ENCODE measurements at regions not wholly inside any gene's neighbourhood (a gene's known extent, or its start where the extent isn't known, plus 50 kb on each side); places are given as distances from the start of the nearest gene placed in this dataset.
A peak's percentile ranks its signal among the peaks of the same experiment; 100 is the strongest.

GRCh38 chr3:95511828-95512227 is 1302.6 kb upstream of the EPHA6 start:
- no peak for DNase-seq
- TF ChIP-seq POLR2A (IDR thresholded peaks at IDR 0.05) (no peak), CTCF (IDR thresholded peaks at IDR 0.05) (no peak)
- ATAC-seq, result no peak

GRCh38 chr3:95514260-95514659 is 1300.1 kb upstream of the EPHA6 start:
- Histone ChIP-seq H3K27me3 (no peaks in the 10 kb centered on the region), H3K9me3 (no peaks in the 10 kb centered on the region), H3K36me3 (replicated peaks in 1 of 2; ENCODE audit: insufficient read depth in 1 of 2, low read depth in 2 of 2) (no peaks in the 10 kb centered on the region), H3K27ac (no peak overlapping the region), H3K4me3 (no peak overlapping the region), H3K4me1 (no peaks in the 10 kb centered on the region)
- 76 to 81% methylated on average over 2 of the region's 2 CpGs for WGBS, 2 donors
- intact Hi-C loops (cut with DNase I), result no loop called here
- no peak for DNase-seq
- no peak for ATAC-seq
- TF ChIP-seq POLR2A (IDR thresholded peaks at IDR 0.05), result no peak
- TF ChIP-seq CTCF (IDR thresholded peaks at IDR 0.05), result no peak

More at GRCh38 chr3:95511828-95512227, 1302.6 kb upstream of the EPHA6 start:
- Histone ChIP-seq H3K4me3 (no peak overlapping the region), H3K27me3 (no peaks in the 10 kb centered on the region), H3K27ac (no peak overlapping the region), H3K4me1 (no peaks in the 10 kb centered on the region), H3K36me3 (replicated peaks in 1 of 2; ENCODE audit: insufficient read depth in 1 of 2, low read depth in 2 of 2) (no peaks in the 10 kb centered on the region), H3K9me3 (no peaks in the 10 kb centered on the region)
- 79 to 82% methylated on average over 1 of the region's 1 CpG for WGBS, 2 donors
- intact Hi-C loops (cut with DNase I), result no loop called here

GRCh38 chr3:95521396-95521795 is 1293.0 kb upstream of the EPHA6 start:
- whole genome bisulfite sequencing, 2 donors, result 31 to 40% methylated on average over 2 of the region's 2 CpGs
- Histone ChIP-seq H3K4me1 (no peaks in the 10 kb centered on the region), H3K27ac (no peak overlapping the region), H3K9me3 (no peaks in the 10 kb centered on the region), H3K4me3 (no peak overlapping the region), H3K27me3 (no peaks in the 10 kb centered on the region), H3K36me3 (replicated peaks in 1 of 2; ENCODE audit: insufficient read depth in 1 of 2, low read depth in 2 of 2) (no peaks in the 10 kb centered on the region)
- no peak for DNase-seq
- TF ChIP-seq CTCF (IDR thresholded peaks at IDR 0.05) (peak in 5 of 7 experiments; percentile 23 to 34 (median 28)), POLR2A (IDR thresholded peaks at IDR 0.05) (no peak)
- no peak for ATAC-seq
- intact Hi-C loops (cut with DNase I), result no loop called here

- no peaks in the 10 kb centered on the region for H3K36me3 ChIP-seq (replicated peaks in 1 of 2; ENCODE audit: insufficient read depth in 1 of 2, low read depth in 2 of 2)
- TF ChIP-seq POLR2A (IDR thresholded peaks at IDR 0.05) (no peak), CTCF (IDR thresholded peaks at IDR 0.05) (no peak)
- ATAC-seq, result no peak
- no peaks in the 10 kb centered on the region for H3K9me3 ChIP-seq
- 88 to 91% methylated on average over 2 of the region's 2 CpGs for WGBS, 2 donors
- no peak overlapping the region for H3K4me3 ChIP-seq
- intact Hi-C loops (cut with DNase I), result no loop called here
- H3K27me3 ChIP-seq, result no peaks in the 10 kb centered on the region
- H3K27ac ChIP-seq, result no peak overlapping the region
- no peak for DNase-seq
- no peaks in the 10 kb centered on the region for H3K4me1 ChIP-seq
These were observed 1291.9 kb upstream of the EPHA6 start for GRCh38 chr3:95522449-95522848.

GRCh38 chr3:95539950-95540483 is 1274.4 kb upstream of the EPHA6 start:
- DNase-seq (no peak), ATAC-seq (no peak)
- H3K36me3 ChIP-seq (replicated peaks in 1 of 2; ENCODE audit: insufficient read depth in 1 of 2, low read depth in 2 of 2), result no peaks in the 10 kb centered on the region
- no peak overlapping the region for H3K27ac ChIP-seq
- H3K4me3 ChIP-seq, result no peak overlapping the region
- intact Hi-C loops (cut with DNase I), result no loop called here
- H3K9me3 ChIP-seq, result no peaks in the 10 kb centered on the region
- no peaks in the 10 kb centered on the region for H3K4me1 ChIP-seq
- H3K27me3 ChIP-seq, result no peaks in the 10 kb centered on the region
- TF ChIP-seq POLR2A (IDR thresholded peaks at IDR 0.05), result no peak

Measured in body of pancreas (tissue), 4 donors.